ENCODE measurements at regions not wholly inside any gene's neighbourhood (a gene's known extent, or its start where the extent isn't known, plus 50 kb on each side); places are given as distances from the start of the nearest gene placed in this dataset.

DNA sequence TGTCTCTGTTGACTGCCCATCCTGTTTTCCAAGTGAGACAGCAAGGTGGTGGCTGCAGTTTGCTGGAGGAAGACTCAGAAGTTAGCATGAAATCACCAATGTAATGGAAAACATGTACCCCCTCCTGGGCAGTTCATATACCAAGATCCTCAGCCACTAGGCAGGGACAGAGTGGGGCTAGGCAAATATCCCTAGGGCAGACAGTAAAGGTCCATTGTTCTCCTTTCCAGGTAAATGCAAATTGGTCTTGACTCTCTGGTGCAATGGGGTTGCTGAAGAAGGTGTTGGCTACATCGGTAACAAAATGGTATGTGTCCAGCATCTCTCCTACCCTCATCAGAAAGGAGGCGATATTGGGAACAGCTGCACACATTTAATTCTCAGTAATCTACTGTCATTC, 233.6 kb upstream of the SOX4 start:
- TF ChIP-seq, protein P1, sequence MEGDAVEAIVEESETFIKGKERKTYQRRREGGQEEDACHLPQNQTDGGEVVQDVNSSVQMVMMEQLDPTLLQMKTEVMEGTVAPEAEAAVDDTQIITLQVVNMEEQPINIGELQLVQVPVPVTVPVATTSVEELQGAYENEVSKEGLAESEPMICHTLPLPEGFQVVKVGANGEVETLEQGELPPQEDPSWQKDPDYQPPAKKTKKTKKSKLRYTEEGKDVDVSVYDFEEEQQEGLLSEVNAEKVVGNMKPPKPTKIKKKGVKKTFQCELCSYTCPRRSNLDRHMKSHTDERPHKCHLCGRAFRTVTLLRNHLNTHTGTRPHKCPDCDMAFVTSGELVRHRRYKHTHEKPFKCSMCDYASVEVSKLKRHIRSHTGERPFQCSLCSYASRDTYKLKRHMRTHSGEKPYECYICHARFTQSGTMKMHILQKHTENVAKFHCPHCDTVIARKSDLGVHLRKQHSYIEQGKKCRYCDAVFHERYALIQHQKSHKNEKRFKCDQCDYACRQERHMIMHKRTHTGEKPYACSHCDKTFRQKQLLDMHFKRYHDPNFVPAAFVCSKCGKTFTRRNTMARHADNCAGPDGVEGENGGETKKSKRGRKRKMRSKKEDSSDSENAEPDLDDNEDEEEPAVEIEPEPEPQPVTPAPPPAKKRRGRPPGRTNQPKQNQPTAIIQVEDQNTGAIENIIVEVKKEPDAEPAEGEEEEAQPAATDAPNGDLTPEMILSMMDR (IDR thresholded peaks at IDR 0.05; ENCODE audit: poor library complexity, severe bottlenecking), result no peak
- TF ChIP-seq EP300 (conservative IDR thresholded peaks at IDR 0.05; ENCODE audit: poor library complexity, severe bottlenecking), result no peak
- TF ChIP-seq TAF1 (IDR thresholded peaks at IDR 0.05; ENCODE audit: low read depth), result no peak
- TF ChIP-seq POLR2AphosphoS5 (IDR thresholded peaks at IDR 0.05), result no peak
